Panc1 (cell line): ENCODE measurements at regions not wholly inside any gene's neighbourhood (a gene's known extent, or its start where the extent isn't known, plus 50 kb on each side); places are given as distances from the start of the nearest gene placed in this dataset.
"Not testable (repeated sequence)": the region's sequence is repeated elsewhere in the genome, so short reads cannot be mapped to it uniquely, and the experiment has no call there.

Source experiments
- ATAC-seq: fragments of 200-7000 bp; cut with Tn5 transposase; 2 replicates; pipeline ENCODE4 v1.9.1; 2020; ENCODE audit warnings: mild to moderate bottlenecking, moderate library complexity
- BruUV-seq: library from RNA; stranded (reverse); fragments of 400-500 nt; replicated peaks from 2 replicates; lab custom pipeline; 2021; lab: Mats Ljungman, UMichigan
- CTCF ChIA-PET: fragments of 300-600 bp; sonication (Branson Sonifier 250); formaldehyde crosslinking; loops from one replicate; lab custom pipeline; 2022; ENCODE audit warnings: antibody characterized with exemption; lab: Charles Lee
- POLR2A ChIA-PET: fragments of 300-600 bp; sonication (Branson Sonifier 250); formaldehyde crosslinking; loops from one replicate; lab custom pipeline; 2022; ENCODE audit warnings: antibody characterized with exemption; lab: Charles Lee
- DNase-seq: peaks from one replicate; pipeline ENCODE4 v3.0.0-alpha.2; 2010; ENCODE audit warnings: low read depth, low spot score
- H3K27ac ChIP-seq: 2 replicates; pipeline ENCODE4 v1.5.1; 2011; ENCODE audit warnings: mild to moderate bottlenecking, low read length, inconsistent platforms
- H3K27me3 ChIP-seq: fragments of 200-500 bp; sonication (Bioruptor generic); 2 replicates; pipeline ENCODE4 v1.6.0; 2014; ENCODE audit warnings: low read length, inconsistent platforms; ENCODE audit not compliant: control insufficient read depth, insufficient read depth
- H3K36me3 ChIP-seq: fragments of 200-500 bp; sonication (Bioruptor generic); 2 replicates; pipeline ENCODE4 v1.5.1; 2014; ENCODE audit warnings: inconsistent platforms, mild to moderate bottlenecking, low read length, moderate library complexity; ENCODE audit not compliant: control insufficient read depth, insufficient read depth
- H3K4me1 ChIP-seq: 2 replicates; pipeline ENCODE4 v1.5.1; 2011; ENCODE audit warnings: inconsistent platforms, mild to moderate bottlenecking, low read length, moderate library complexity; ENCODE audit not compliant: control insufficient read depth, insufficient read depth
- H3K4me3 ChIP-seq, 2 experiments: 2 replicates each; pipeline ENCODE4 v1.5.1; 2011 to 2012; ENCODE audit warnings: low read depth in 2 of 2, low read length in 2 of 2, mild to moderate bottlenecking in 2 of 2, inconsistent platforms in 1 of 2, moderate library complexity in 1 of 2
- H3K9me3 ChIP-seq: fragments of 200-500 bp; sonication (Bioruptor generic); 2 replicates; pipeline ENCODE4 v1.5.1; 2014; ENCODE audit warnings: low read depth, mild to moderate bottlenecking, inconsistent platforms, low read length, moderate library complexity; ENCODE audit not compliant: control insufficient read depth, insufficient read depth
- CTCF ChIP-seq: fragments of 450-650 bp; IDR thresholded peaks from 2 replicates; pipeline ENCODE4 v1.5.1; 2017; ENCODE audit warnings: mild to moderate bottlenecking
- POLR2AphosphoS5 ChIP-seq: IDR thresholded peaks from 2 replicates; pipeline ENCODE4 v1.6.1; 2012; ENCODE audit warnings: mild to moderate bottlenecking, low read depth, low read length, moderate library complexity
- REST ChIP-seq, 2 experiments: IDR thresholded peaks; 2 replicates each; pipeline ENCODE4 v1.6.1; 2011 to 2012; ENCODE audit warnings: low read depth in 2 of 2, control low read depth in 1 of 2, low read length in 1 of 2, mild to moderate bottlenecking in 1 of 2, moderate library complexity in 1 of 2; ENCODE audit not compliant: insufficient read depth in 1 of 2
- SIN3A ChIP-seq: IDR thresholded peaks from 2 replicates; pipeline ENCODE4 v1.6.1; 2012; ENCODE audit warnings: low read depth, mild to moderate bottlenecking, low read length, moderate library complexity, borderline replicate concordance; ENCODE audit not compliant: insufficient read depth
- TCF7L2 ChIP-seq: IDR thresholded peaks from 2 replicates; pipeline ENCODE4 v1.6.1; 2011; ENCODE audit warnings: mild to moderate bottlenecking, low read depth, low read length, inconsistent platforms
- in situ Hi-C: cut with HindIII; loops from 2 replicates; pipeline ENCODE4 v1.10.0; 2016; ENCODE audit warnings: low sequenced_read_pairs, low pct_unique_long_range_greater_than_20kb
- intact Hi-C: fragments of 100-400 bp; cut with micrococcal nuclease; formaldehyde crosslinking; loops from one replicate; pipeline ENCODE4 v1.10.0; 2022; ENCODE audit not compliant: unreplicated experiment

- Histone ChIP-seq H3K4me1 (no peaks in the 10 kb centered on the region), H3K36me3 (no peaks in the 10 kb centered on the region), H3K9me3 (peaks cover 4% of the 10 kb centered on the region; the same call in 1 of the 2 replicates), H3K4me3 (no peak overlapping the region), H3K27me3 (no peaks in the 10 kb centered on the region), H3K27ac (no peak overlapping the region)
- no peak for TF ChIP-seq POLR2AphosphoS5
- no peak for TF ChIP-seq TCF7L2
- TF ChIP-seq CTCF = no peak
- no peak for TF ChIP-seq SIN3A
- no peak for TF ChIP-seq REST (IDR thresholded peaks at IDR 0.05; ENCODE audit: insufficient read depth in 1 of 2, low read depth in 2 of 2, low read length in 1 of 2)
- intact Hi-C loops = no loop called here
- ATAC-seq (no peak), DNase-seq (no peak)
- BruUV-seq = no TSS peak
- in situ Hi-C loops = no loop called here
- CTCF ChIA-PET = no interaction called here
- POLR2A ChIA-PET = no interaction called here
Measured at GRCh38 chr1:224819861-224820260, 109.6 kb upstream of the DNAH14 start.

- CTCF ChIA-PET = no interaction called here
- no TSS peak for BruUV-seq
- intact Hi-C loops = no loop called here
- TF ChIP-seq REST (IDR thresholded peaks at IDR 0.05; ENCODE audit: insufficient read depth in 1 of 2, low read depth in 2 of 2, low read length in 1 of 2) = no peak
- TF ChIP-seq POLR2AphosphoS5 = no peak
- TF ChIP-seq TCF7L2 = no peak
- no peak for TF ChIP-seq SIN3A
- TF ChIP-seq CTCF = no peak
- ATAC-seq (no peak), DNase-seq (no peak)
- in situ Hi-C loops = no loop called here
- Histone ChIP-seq H3K4me1 (no peaks in the 10 kb centered on the region), H3K4me3 (no peak overlapping the region), H3K27me3 (no peaks in the 10 kb centered on the region), H3K27ac (no peak overlapping the region), H3K9me3 (peaks cover 4% of the 10 kb centered on the region; the same call in 1 of the 2 replicates), H3K36me3 (no peaks in the 10 kb centered on the region)
- POLR2A ChIA-PET = no interaction called here
Measured at GRCh38 chr1:224820341-224820740, 109.1 kb upstream of the DNAH14 start.

GRCh38 chr1:224821751-224822150, 107.7 kb upstream of the DNAH14 start:
- BruUV-seq = not testable (repeated sequence)

More at GRCh38 chr1:224821751-224822150, 107.7 kb upstream of the DNAH14 start:
- POLR2A ChIA-PET, H3K4me1 ChIP-seq, H3K27ac ChIP-seq, H3K27me3 ChIP-seq, ATAC-seq, CTCF ChIA-PET, DNase-seq, intact Hi-C loops, H3K4me3 ChIP-seq, H3K9me3 ChIP-seq, in situ Hi-C loops, H3K36me3 ChIP-seq: not testable (repeated sequence)
